ENCODE measurements at regions not wholly inside any gene's neighbourhood (a gene's known extent, or its start where the extent isn't known, plus 50 kb on each side); places are given as distances from the start of the nearest gene placed in this dataset.

DNA sequence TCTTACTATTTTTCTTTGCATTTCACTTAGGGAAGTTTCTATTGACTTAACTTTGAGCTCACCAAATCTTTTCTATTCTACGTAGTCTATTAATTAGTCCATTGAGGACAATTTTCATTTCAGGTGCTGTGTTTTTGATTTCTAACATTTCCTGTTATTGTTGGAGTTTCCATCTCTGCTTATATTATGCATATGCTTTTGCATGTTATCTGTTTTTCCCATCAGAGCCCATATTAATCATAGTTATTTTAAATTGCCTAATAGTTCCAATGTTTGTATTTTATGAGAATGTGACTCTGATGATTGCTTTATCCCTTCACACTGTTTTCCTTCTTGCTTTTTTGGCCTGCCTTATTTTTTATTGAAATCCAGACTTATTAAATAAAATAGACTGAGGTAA lies 414.5 kb upstream of the OPRM1 start:
- no peaks in the 10 kb centered on the region for H3K36me3 ChIP-seq
- no peak for DNase-seq
- TF ChIP-seq POLR2A (IDR thresholded peaks at IDR 0.05) (no peak), CTCF (IDR thresholded peaks at IDR 0.05) (no peak)
- no peak overlapping the region for H3K4me3 ChIP-seq
- no peaks in the 10 kb centered on the region for H3K9me3 ChIP-seq
- H3K27ac ChIP-seq = no peak overlapping the region
- H3K27me3 ChIP-seq = no peaks in the 10 kb centered on the region
- no peaks in the 10 kb centered on the region for H3K4me1 ChIP-seq

DNA sequence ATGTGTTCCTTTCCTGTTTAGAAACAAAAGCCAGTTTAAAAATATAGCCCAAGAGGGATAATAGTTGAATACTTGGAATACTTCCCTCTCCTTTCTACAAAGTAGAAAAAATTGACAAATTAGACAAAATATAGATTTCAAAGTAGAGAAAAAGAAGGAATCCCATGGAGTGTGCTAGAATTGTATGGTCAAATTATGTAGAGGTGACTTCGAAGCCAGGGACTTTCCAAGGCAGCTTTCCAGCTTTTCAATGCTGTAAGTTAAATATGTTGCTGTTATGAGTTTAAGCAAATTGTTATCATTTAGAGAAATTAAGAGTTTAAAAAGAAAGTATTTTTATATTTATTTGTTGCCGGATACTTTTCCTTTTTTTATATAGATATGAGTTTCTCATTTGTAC lies 415.5 kb upstream of the OPRM1 start:
- H3K36me3 ChIP-seq = no peaks in the 10 kb centered on the region
- no peaks in the 10 kb centered on the region for H3K9me3 ChIP-seq
- H3K4me3 ChIP-seq = no peak overlapping the region
- no peaks in the 10 kb centered on the region for H3K4me1 ChIP-seq
- no peak for DNase-seq
- H3K27ac ChIP-seq = no peak overlapping the region
- H3K27me3 ChIP-seq = no peaks in the 10 kb centered on the region
- no peak for TF ChIP-seq CTCF (IDR thresholded peaks at IDR 0.05)
- no peak for TF ChIP-seq POLR2A (IDR thresholded peaks at IDR 0.05)

DNA sequence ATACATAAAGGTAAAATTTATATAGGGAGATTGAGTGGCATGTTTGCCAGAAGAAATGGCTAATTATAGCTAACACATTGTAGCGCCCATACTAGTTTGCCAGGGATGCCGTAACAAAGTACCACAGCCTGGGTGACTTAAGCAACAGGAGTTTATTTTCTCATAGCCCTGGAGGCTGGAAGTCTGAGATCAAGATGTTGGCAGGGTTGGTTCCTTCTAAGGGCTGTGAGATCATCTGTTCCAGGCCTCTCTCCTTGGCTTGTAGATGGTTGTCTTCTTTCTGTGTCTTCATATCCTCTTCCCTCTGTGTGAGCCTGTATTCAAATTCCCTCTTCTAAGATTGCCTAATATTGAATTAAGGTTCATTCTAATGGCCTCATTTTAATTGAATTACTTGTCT lies 417.5 kb upstream of the OPRM1 start:
- no peak for DNase-seq
- Histone ChIP-seq H3K36me3 (no peaks in the 10 kb centered on the region), H3K4me1 (no peaks in the 10 kb centered on the region), H3K9me3 (no peaks in the 10 kb centered on the region), H3K4me3 (no peak overlapping the region), H3K27me3 (no peaks in the 10 kb centered on the region), H3K27ac (no peak overlapping the region)
- TF ChIP-seq POLR2A (IDR thresholded peaks at IDR 0.05) (no peak), CTCF (IDR thresholded peaks at IDR 0.05) (no peak)

- Histone ChIP-seq H3K4me3 (no peak overlapping the region), H3K36me3 (no peaks in the 10 kb centered on the region), H3K27ac (no peak overlapping the region), H3K9me3 (no peaks in the 10 kb centered on the region), H3K27me3 (no peaks in the 10 kb centered on the region), H3K4me1 (no peaks in the 10 kb centered on the region)
- no peak for DNase-seq
- TF ChIP-seq CTCF (IDR thresholded peaks at IDR 0.05) = no peak
- TF ChIP-seq POLR2A (IDR thresholded peaks at IDR 0.05) = no peak
Observed at GRCh38 chr6:153621070-153621469, 418.0 kb upstream of the OPRM1 start.

DNA sequence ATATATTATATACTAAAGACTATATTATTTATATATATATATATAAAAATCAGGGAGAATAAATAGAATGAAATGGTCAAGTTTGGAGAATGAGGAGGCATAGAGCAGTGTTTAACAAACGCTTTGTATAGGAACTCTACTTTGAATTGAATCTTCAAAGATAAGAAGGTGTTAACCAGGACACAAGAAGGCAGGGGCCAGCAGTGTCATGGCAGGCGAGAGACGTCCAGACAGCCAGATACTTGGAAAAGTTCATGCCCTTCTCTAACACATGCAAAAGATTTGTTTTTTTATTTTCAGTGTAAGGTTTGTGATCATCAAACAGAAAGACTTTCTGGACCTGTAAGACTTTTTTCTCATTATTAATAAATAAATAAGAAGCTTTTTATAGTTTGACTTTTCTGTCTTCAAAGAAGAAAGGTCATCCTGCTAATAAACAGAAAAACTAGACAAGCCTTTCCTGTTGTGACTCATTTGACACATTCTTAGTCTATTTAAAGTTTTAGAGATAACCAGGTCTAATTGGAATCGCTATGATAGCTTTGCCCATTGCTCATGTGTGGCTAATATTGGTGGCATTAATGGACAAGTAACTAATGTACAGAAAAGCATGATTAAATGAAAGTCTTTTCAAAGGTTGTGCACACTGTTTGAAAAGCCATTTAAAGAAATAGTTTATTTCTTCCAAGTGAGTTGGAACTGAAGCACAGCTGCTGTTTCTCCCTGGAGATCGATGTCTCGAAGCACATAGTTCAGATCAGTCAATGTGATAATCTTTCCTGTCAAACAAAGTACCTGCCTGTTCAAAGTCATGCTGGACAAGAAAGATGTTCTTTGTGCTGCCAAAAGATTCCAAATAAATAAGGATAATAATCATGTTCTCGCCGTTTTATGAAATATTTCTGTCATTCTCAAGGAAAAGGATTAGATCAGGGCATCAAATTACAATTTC lies 420.4 kb upstream of the OPRM1 start:
- H3K4me1 ChIP-seq = no peaks in the 10 kb centered on the region
- no peak overlapping the region for H3K4me3 ChIP-seq
- H3K9me3 ChIP-seq = no peaks in the 10 kb centered on the region
- TF ChIP-seq CTCF (IDR thresholded peaks at IDR 0.05) = no peak
- TF ChIP-seq POLR2A (IDR thresholded peaks at IDR 0.05) = no peak
- no peaks in the 10 kb centered on the region for H3K36me3 ChIP-seq
- no peak for DNase-seq
- no peak overlapping the region for H3K27ac ChIP-seq
- no peaks in the 10 kb centered on the region for H3K27me3 ChIP-seq
